HG03039 (cell line): ENCODE measurements at regions not wholly inside any gene's neighbourhood (a gene's known extent, or its start where the extent isn't known, plus 50 kb on each side); places are given as distances from the start of the nearest gene placed in this dataset.
"Not testable (repeated sequence)": the region's sequence is repeated elsewhere in the genome, so short reads cannot be mapped to it uniquely, and the experiment has no call there.

Experiments
- ATAC-seq: cut with Tn5 transposase; IDR thresholded peaks from one replicate; pipeline ENCODE4 v1.9.1; 2021; ENCODE audit warnings: mild to moderate bottlenecking, moderate library complexity; ENCODE audit not compliant: unreplicated experiment

DNA sequence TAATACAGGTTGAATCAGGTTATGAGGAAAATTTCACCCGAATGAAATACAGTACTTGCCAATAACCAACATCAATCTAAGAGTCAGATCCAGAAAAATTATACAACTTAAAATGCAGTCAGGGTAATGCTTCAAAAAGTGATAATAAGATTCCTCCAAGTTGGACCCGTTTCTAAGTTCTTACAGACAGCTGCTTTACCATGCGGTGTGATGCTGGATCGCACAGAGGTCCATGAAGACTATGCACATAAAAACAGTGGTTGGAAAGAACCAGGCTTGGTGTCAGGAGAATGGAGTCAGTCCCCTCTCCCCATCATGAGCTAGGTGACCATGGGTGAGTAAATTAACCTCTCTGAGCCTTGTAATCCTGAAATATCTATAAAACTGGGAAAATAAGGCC lies 261.3 kb downstream of the QDPR start:
- ATAC-seq, result no peak

DNA sequence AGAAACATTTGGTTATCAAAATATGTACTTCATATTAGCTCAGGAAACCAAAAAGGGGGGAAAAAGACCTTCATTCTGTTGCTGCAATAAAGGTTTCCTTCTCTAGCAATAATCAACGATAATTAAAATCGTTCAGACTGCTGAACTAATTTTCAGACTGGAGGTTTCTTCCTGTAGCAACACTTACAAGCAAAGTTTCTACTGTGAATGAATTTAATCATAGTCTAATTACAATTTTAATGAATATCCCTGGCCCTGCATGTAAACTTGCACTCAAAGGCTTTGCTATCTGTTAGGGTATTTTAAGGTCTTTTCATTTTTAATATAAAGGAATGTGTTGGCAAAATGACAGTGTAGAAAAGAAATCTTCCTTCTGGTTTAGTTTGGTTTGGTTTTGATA lies 265.2 kb downstream of the QDPR start:
- no peak for ATAC-seq

DNA sequence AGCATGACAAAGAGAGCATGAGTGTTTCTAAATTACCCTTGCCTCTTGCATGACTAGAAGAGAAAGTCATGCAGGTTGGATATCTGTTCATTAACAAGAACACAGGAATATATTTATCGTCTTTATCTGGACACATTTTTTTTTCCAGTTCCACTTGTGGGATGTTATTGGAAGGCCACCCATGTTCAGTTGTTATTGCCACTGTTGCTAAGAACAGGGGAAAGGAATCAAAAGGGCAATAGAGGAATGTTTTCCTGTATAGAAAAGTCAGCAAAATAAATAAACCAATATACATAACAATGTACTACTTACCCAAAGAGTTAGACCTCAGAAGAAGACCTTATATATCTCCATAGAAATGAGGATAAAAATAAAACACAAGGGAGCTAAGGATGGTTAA lies 270.1 kb downstream of the QDPR start:
- ATAC-seq, result no peak

DNA sequence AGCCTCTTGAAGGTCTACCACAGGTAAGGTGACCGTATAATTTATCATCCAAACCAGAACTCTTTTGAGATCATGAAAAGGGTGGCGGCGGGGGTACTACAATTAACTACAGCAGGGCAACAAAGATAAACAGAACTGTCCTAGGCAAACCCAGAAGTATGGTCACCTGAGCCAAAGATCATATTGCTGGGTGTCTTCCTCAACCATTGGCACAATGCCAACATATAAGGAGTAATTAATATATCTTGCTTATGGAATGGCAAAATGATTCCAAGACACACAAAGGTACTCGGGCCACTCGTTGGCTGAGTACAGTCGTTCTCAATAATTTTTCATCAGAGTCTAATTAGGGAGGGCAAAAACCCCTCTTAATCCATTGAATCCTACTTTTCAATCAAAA lies 273.3 kb downstream of the QDPR start:
- ATAC-seq, result no peak

DNA sequence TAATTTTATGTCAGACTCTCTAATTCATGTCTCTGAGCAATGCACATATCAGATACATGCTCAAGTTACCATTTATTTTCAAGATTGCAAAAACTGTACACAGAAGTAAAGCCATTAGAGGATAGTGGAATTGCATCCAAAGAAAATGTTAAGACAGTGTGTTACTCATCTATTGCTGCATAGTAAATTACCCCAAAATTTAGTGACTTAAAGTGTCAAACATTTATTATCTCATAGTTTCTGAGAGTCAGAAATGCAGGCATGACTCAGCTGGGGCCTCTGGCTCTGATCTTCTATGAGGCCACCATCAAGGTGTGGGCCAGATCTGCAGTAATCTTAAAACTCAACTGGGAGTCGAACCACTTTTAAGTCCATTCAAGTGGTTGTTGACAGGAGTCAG lies 275.2 kb downstream of the QDPR start:
- no peak for ATAC-seq

DNA sequence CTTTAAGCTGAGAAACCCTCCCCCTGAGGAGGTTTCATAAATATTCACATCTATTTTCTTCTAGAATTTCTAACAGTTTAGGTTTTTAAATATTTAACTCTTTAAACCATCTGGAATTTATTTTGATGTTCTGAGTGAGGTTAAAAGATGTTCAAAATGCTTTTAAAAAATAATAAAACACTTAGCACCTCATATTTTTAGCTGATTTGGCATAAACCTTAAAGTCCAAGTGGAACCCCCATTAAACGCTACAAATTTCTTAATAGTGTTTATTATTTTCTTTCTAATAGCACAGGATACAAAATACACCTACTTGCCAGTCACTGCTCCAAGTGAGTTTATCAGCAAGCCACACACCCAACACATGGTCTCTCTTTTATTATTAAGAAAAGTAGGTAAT lies 277.2 kb downstream of the QDPR start:
- ATAC-seq, result no peak

- ATAC-seq, result no peak
Observed at GRCh38 chr4:17232566-17233253, 279.2 kb downstream of the QDPR start.

DNA sequence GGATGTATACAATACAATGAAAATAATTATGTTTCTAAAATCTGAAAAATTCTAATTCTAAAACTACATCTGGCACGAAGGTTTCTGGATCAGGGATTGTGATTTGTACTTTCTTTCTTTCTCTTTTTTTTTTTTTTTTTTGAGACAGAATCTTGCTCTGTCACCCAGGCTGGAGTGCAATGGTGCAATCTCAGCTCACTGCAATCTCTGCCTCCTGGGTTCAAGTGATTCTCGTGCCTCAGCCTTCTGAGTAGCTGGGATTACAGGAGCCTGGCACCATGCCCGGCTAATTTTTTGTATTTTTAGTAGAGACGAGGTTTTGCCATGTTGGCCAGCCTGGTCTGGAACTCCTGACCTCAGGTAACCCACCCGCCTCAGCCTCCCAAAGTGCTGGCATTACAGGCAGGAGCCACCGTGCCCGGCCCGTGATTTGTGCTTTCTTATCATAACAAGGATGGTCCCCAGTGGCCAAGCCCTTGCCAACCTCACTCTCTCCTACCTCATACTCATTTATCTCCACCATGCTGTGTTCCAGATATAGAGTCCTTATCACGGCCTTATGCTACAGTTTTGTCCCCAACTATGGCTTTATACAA lies 279.9 kb downstream of the QDPR start:
- ATAC-seq, result not testable (repeated sequence)

DNA sequence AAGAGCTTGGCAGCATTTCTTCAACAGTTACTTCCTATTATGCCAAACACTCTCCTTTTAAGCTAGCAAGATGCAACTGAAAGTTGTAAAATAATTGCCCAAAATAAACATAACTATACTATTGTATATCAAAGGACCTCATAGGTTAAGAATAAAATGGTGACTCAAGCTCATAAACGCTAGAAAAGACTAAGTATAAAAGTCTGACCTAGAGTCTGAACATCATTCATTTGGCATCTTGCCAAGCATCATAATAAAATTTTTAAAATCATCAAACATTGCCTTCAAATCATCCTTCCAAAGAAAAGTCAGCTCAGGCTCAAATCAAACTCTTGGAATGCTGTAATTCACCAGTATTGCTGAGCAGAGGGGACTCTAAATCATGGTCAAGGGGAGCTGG lies 281.2 kb downstream of the QDPR start:
- no peak for ATAC-seq

DNA sequence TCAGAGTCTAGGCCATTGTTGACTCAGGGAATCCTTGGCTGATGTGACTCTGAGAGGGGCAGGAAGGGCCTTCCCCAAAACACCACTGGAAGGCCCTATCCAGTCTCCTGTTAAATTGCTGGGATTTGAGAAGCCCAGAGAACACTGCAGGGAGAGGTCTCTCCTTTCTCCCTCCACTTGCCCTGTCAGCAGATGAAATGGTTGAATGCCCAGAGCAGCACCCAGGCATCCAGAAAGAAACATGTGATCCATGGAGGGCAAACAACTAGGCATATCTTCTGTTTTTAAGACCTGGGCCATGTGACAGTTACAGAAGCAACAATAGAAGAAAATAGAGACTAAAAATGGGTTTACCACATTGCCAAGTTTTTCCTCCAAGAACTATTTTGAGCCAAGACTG lies 291.1 kb downstream of the QDPR start:
- no peak for ATAC-seq

DNA sequence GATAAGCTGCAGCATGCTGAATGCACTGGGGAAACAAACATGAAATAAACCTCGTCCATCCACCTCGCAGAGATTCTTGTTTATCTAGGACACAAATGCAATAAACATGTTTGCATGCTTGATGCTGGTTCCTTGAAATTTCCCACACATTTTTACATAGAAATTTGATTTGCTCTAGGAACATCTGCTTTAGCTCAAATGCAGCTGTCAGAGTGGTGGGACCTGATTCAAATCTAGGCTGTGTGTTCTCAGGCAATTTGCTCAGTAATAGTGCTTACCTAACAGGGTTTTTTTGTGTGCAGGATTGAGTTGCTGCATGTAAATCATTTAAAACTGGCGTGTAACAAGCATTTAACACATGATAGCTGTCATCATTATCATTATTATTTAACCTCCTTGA lies 293.1 kb downstream of the QDPR start:
- no peak for ATAC-seq

DNA sequence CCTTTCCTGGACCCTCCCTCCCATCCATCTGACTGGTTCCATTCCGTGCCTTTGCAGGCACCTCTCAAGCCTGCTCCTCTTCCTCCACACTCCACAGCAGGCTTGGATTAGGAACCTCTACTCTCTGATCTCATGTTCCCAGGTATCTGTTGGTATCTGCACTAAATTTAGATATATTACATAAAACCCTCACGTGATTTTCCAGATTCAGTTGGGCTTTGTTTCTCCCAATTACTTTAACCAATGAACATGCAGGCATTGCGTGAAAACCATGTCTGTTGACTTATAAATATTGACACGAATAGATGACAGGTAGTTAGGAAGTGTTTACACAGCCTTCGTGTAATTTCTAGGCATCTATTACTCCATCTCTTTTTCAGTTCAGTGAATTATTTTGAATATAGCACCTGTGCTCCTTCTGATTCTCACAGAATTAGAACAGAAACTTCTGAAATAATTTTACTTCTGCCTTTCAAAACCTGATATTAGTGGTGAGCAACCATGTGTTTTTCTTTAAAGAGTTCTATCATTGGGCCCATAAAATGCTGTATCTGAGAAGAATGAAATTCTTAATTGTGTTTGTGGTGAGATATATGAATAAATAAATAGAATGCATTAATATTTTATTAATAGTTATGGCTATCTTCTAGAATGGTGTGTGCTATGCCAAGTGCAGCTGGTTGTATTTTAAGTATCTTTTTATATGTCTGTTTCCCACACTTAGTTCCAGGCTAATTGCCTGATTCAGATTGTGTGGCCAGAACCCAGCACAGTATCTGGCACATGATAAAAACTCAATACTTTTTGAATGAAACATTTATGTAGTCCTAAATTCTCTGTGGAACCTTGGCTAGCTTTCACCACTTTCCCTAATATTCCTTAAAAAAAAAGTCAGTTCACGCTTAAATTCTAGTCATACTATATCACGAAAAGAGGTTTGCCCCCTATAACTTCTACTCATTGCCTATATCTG lies 304.8 kb downstream of the QDPR start:
- no peak for ATAC-seq

DNA sequence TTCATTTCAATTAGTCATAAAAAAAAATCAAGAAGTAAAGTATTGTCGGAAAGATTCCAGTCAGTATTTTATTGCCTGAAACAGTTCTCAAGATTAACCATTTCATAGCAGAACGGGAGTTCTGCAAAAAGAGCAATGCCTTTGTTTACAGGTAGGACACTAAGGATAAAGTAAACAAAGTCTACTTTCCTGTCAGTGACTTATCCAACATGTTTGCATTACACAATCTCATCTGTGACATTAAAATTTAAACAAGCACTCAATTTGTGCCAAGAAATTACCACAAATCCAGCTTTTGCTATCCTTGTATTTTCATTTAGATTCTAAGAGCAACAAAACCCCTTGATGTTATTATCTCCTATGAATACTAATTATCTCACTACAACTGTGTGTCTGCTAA lies 306.5 kb upstream of the LDB2 start:
- no peak for ATAC-seq

- no peak for ATAC-seq
Observed at GRCh38 chr4:17203797-17204196, 305.4 kb upstream of the LDB2 start.

DNA sequence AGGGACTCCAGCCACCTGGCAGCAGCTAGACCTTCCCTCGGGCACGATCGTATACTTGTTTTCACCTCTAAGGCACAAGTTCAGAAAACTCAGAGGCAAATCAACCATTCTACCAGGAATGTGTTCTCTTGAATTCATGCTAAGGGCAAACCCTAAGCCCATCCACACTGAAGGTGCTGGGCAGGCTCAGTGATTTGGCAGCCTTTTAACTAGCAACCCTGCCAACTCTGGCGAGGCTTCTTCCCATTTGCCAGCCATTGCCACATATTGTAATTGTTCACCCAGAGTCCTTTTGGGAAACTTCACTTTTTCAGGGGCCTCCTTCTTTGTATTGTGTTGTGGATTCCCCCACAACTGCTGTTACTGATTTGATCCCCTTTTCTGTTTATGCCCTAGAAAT lies 298.6 kb upstream of the LDB2 start:
- no peak for ATAC-seq

DNA sequence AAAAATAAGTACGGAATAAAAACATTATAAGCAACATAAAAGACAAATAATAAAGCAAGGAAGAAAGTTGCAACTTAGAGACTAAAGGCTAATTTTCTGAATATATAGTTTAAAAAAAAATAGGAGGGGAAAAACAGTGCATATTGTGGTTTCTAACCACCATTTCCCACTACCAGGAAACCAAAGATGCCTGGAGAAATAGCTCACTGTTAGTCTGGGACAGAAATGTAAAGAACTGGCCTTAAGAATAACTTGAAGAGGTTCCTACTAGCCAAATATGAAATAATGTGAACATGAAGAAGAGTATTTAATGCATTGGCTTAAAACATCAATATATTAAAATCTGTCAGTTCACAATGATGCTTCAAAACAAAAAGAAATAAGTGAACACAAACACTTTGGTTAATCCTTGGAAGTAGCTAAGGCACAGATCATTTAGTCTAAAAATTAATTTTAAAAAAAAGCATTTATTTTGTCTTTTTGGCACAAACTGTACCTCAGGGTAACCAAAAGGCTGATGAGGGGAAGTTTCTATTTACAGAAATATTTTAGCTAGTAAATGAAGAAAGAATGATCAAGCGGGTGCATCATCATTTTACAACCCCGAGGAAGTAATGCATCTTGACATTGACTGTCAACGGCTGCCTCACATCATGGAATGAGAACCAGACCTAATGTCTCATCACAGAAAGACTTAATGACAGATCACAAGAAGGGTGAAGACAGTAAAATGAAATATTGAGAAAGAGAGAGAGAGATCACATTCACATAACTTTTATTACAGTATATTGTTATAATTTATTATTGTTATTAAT lies 297.2 kb upstream of the LDB2 start:
- no peak for ATAC-seq

GRCh38 chr4:17194586-17194985 lies 296.1 kb upstream of the LDB2 start:
- no peak for ATAC-seq

- ATAC-seq, result no peak
Observed at GRCh38 chr4:17189759-17190158, 291.3 kb upstream of the LDB2 start.

GRCh38 chr4:17189401-17189720 lies 290.9 kb upstream of the LDB2 start:
- ATAC-seq, result no peak

DNA sequence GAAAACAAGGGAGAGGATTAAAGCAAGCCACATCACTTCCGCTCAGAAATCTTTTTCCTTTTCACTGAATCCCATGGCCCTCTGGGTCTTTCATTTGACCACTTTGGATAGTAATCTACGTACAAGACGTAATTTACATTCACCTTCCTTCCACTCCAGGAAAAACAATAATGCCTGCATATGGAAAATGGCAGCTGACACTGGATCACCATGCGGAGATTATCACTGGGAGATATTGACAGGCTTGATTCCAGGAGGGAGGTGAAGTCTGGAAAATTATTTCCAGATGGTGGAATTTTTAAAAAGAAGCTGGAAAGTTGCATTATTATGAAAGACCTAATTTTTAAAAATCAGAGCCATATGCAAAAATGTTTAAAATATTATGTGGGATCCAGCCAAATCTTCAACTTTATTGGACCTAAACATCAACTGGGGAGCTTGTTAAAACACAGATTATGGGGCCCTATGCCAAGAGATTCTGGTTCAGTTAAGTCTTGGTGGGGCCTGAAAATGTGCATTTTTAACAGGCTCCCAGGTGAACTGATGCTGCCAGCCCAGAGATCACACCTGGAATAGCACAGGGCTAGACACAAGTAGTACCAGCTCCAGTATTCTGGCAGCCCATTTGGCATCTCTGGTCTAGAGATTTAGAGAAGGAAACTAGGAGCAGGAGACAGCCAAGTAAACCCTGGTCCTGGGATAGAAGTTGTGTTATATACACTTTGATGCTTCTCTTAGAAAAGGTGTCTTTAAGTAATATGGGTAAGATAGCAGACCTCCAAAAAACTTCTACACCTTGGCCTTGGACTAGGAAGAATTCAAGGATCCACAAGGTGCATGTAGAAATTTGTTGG lies 290.3 kb upstream of the LDB2 start:
- no peak for ATAC-seq
